Astrocyte of the spinal cord (primary cell): ENCODE measurements at regions not wholly inside any gene's neighbourhood (a gene's known extent, or its start where the extent isn't known, plus 50 kb on each side); places are given as distances from the start of the nearest gene placed in this dataset.
"Not testable (repeated sequence)": the region's sequence is repeated elsewhere in the genome, so short reads cannot be mapped to it uniquely, and the experiment has no call there.

Experiments
- DNase-seq: peaks from one replicate; pipeline ENCODE4 v3.0.0; 2011; ENCODE audit warnings: low read depth, low spot score
- H3K4me3 ChIP-seq: 2 replicates; pipeline ENCODE4 v1.5.1; 2011; ENCODE audit warnings: low read depth, mild to moderate bottlenecking, low read length, moderate library complexity
- CTCF ChIP-seq: IDR thresholded peaks from 2 replicates; pipeline ENCODE4 v1.5.1; 2012; ENCODE audit warnings: low read depth, mild to moderate bottlenecking, low read length, inconsistent platforms
- in situ Hi-C: cut with HindIII; loops from 2 replicates; pipeline ENCODE4 v1.10.0; 2017; ENCODE audit warnings: low sequenced_read_pairs

DNA sequence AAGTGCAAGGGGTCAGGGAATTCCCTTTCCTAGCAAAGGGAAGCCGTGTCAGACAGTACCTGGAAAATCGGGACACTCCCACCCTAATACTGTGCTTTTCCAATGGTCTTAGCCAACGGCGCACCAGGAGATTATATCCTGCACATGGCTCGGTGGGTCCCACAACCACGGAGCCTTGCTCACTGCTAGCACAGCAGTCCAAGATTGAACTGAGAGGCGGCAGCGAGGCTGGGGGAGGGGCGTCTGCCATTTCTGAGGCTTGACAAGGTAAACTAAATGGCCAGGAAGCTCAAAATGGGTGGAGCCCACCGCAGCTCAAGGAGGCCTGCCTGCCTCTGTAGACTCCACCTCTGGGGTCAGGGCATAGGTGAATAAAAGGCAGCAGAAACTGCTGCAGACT lies 76.5 kb upstream of the LINC00632 start:
- H3K4me3 ChIP-seq, in situ Hi-C loops, DNase-seq: not testable (repeated sequence)

DNA sequence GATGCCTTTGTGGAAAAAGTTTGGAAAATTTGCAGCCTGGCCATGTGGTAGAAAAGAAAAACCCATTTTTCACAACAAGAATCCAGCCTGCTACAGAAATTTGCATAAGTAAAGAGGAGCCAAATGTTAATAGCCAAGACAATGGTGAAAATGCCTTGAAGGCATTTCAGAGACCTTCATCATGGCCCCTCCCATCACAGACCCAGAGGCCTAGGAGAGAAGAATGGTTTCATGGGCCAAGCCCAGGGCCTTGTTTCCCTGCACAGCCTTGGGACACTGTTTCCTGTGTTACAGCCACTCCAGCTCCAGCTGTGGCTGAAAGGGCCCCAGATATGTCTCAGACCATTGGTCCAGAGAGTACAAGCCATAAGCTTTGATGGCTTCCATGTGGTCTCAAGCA lies 101.4 kb upstream of the LINC00632 start:
- H3K4me3 ChIP-seq, result no peak overlapping the region
- in situ Hi-C loops, result no loop called here
- DNase-seq, result no peak
- TF ChIP-seq CTCF, result no peak

- no peak for TF ChIP-seq CTCF
- in situ Hi-C loops, result no loop called here
- H3K4me3 ChIP-seq, result no peak overlapping the region
- no peak for DNase-seq
Measured at GRCh38 chrX:140602140-140602539, 97.3 kb upstream of the SOX3 start.

- H3K4me3 ChIP-seq, result no peak overlapping the region
- no peak for TF ChIP-seq CTCF
- no peak for DNase-seq
- in situ Hi-C loops, result no loop called here
Measured at GRCh38 chrX:140599851-140600250, 95.0 kb upstream of the SOX3 start.

DNA sequence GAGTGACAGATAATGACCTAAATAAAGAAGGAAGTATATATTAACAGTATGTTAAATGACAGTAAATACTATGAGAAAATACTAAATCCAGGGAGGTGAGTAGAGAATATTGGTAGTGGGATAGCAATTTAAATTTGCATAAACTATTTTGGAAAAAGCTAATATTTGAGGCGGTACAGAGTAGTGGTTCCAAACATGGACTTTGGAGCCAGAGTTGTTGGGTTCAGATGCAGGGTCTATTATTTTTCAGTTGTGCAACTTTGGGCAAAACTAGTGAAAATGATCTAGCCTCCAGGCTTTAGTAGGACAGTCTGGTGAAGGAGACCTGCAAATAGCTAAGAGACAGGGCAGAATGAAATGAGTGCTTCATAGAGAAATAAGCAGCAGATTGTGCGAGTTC lies 84.8 kb upstream of the SOX3 start:
- no peak for TF ChIP-seq CTCF
- in situ Hi-C loops, result no loop called here
- no peak overlapping the region for H3K4me3 ChIP-seq
- no peak for DNase-seq

DNA sequence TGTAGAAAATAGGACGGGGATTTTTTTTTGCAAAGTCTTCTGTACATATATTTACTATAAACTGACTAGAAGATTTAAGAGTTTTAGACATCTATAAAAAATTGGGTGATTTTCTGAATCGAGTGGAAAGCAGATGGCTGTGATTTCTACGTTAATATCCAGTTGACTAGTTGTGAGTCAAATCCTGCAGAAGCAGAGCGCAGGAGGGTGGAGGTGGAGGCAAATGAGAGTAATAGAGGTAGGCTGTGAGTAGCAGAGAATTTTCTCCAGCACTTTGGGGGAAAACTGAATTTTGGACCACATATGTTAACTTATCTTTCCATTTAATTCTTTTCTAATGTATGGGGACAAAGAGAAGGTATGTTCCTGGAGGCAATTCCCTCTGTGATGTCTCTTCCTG lies 82.1 kb upstream of the SOX3 start:
- H3K4me3 ChIP-seq, result no peak overlapping the region
- DNase-seq, result no peak
- in situ Hi-C loops, result no loop called here
- TF ChIP-seq CTCF, result no peak

- no peak for DNase-seq
- in situ Hi-C loops, result no loop called here
- TF ChIP-seq CTCF, result no peak
- no peak overlapping the region for H3K4me3 ChIP-seq
Measured at GRCh38 chrX:140580478-140580877, 75.6 kb upstream of the SOX3 start.
